Colonic mucosa (tissue), 4 donors: ENCODE measurements at regions not wholly inside any gene's neighbourhood (a gene's known extent, or its start where the extent isn't known, plus 50 kb on each side); places are given as distances from the start of the nearest gene placed in this dataset.

ENCODE experiments used
- DNase-seq: peaks from one replicate; pipeline ENCODE4 v3.0.0-alpha.2; 2020
- H3K27ac ChIP-seq: fragments of 200-600 bp; one replicate; pipeline ENCODE4 v1.8.0; 2021
- H3K27me3 ChIP-seq: fragments of 200-600 bp; one replicate; pipeline ENCODE4 v1.8.0; 2021
- H3K36me3 ChIP-seq: fragments of 200-600 bp; one replicate; pipeline ENCODE4 v1.8.0; 2021
- H3K4me1 ChIP-seq: fragments of 200-600 bp; one replicate; pipeline ENCODE4 v1.8.0; 2021; ENCODE audit warnings: mild to moderate bottlenecking
- H3K4me3 ChIP-seq: fragments of 200-600 bp; one replicate; pipeline ENCODE4 v1.8.0; 2021
- H3K9ac ChIP-seq, 2 donors: one replicate each; pipeline ENCODE4 v1.7.0; 2013; ENCODE audit warnings: control low read depth in 2 of 2, low read depth in 2 of 2, low read length in 2 of 2
- H3K9me3 ChIP-seq: fragments of 200-600 bp; one replicate; pipeline ENCODE4 v1.8.0; 2021
- intact Hi-C: fragments of 100-400 bp; cut with DNase I; formaldehyde crosslinking; loops from one replicate; pipeline ENCODE4 v1.14.1; 2022
- TF ChIP-seq, protein P1 (sequence below): fragments of 200-600 bp; IDR thresholded peaks from one replicate; pipeline ENCODE4 v1.8.0; 2022; ENCODE audit warnings: antibody characterized with exemption, mild to moderate bottlenecking
- donor health status: healthy.
- donor health status: DM: no; HTN: no; CAD: no.
- donor health status: DM: no; HTN: no; CAD: no.

DNA sequence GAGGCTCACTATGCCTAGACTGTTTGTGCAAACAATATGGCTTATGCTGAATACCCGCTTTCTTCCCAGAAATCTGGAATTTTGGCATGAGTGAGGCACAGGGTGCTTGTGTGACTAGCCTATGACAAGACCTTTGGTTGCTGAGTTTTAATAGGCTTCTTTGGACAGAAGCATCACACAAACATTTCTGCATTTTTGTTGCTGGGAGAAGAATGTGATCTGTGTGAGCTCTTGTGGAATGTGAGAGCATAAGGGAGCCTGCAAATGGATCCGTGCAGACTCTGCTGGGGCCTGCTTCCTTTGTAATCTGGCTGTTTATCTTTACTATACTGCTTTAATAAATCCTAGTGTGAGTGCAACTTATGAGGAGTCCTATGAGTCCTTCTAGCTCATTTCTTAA, 83.0 kb upstream of the ZDHHC17 start:
- no peaks in the 10 kb centered on the region for H3K9me3 ChIP-seq
- no peak overlapping the region for H3K9ac ChIP-seq
- no peaks in the 10 kb centered on the region for H3K27me3 ChIP-seq
- no peak for DNase-seq
- no peaks in the 10 kb centered on the region for H3K36me3 ChIP-seq
- H3K4me1 ChIP-seq = peaks cover 3% of the 10 kb centered on the region
- intact Hi-C loops = no loop called here
- no peak overlapping the region for H3K4me3 ChIP-seq
- TF ChIP-seq, protein P1, sequence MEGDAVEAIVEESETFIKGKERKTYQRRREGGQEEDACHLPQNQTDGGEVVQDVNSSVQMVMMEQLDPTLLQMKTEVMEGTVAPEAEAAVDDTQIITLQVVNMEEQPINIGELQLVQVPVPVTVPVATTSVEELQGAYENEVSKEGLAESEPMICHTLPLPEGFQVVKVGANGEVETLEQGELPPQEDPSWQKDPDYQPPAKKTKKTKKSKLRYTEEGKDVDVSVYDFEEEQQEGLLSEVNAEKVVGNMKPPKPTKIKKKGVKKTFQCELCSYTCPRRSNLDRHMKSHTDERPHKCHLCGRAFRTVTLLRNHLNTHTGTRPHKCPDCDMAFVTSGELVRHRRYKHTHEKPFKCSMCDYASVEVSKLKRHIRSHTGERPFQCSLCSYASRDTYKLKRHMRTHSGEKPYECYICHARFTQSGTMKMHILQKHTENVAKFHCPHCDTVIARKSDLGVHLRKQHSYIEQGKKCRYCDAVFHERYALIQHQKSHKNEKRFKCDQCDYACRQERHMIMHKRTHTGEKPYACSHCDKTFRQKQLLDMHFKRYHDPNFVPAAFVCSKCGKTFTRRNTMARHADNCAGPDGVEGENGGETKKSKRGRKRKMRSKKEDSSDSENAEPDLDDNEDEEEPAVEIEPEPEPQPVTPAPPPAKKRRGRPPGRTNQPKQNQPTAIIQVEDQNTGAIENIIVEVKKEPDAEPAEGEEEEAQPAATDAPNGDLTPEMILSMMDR = no peak
- no peak overlapping the region for H3K27ac ChIP-seq

- intact Hi-C loops = no loop called here
- peak; percentile 24 for DNase-seq
- Histone ChIP-seq H3K9ac (no peak overlapping the region), H3K27ac (no peak overlapping the region), H3K36me3 (no peaks in the 10 kb centered on the region), H3K9me3 (no peaks in the 10 kb centered on the region), H3K4me1 (peaks cover 3% of the 10 kb centered on the region), H3K27me3 (no peaks in the 10 kb centered on the region), H3K4me3 (no peak overlapping the region)
- TF ChIP-seq, protein P1 = no peak
Measured at GRCh38 chr12:76685246-76685678, 78.7 kb upstream of the ZDHHC17 start.

- intact Hi-C loops = no loop called here
- no peak for DNase-seq
- H3K4me1 ChIP-seq = peaks cover 3% of the 10 kb centered on the region
- H3K9me3 ChIP-seq = no peaks in the 10 kb centered on the region
- TF ChIP-seq, protein P1 = no peak
- no peak overlapping the region for H3K4me3 ChIP-seq
- H3K36me3 ChIP-seq = no peaks in the 10 kb centered on the region
- H3K27ac ChIP-seq = no peak overlapping the region
- H3K27me3 ChIP-seq = no peaks in the 10 kb centered on the region
- H3K9ac ChIP-seq = no peak overlapping the region
Measured at GRCh38 chr12:76687981-76688380, 75.9 kb upstream of the ZDHHC17 start.

DNA sequence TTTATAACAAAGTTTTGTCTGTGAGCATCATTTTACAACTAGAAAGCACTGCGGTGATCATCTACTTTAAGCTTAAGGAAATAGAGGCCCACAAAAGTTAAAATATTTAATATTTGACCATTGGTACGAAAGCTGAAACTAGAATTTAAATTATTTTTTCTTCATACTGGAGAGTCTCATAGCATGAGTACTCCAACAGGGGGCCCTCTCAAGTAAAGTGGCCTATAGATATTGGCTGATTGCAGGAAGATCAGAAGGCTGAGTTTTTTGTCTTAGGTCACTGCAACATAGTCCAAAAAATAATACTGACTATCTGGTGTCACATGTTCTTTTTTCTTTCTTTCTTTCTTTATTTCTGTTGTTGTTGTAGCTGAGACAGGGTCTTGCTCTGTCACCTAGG, 75.3 kb upstream of the ZDHHC17 start:
- Histone ChIP-seq H3K4me1 (peaks cover 3% of the 10 kb centered on the region), H3K4me3 (no peak overlapping the region), H3K27ac (no peak overlapping the region), H3K36me3 (no peaks in the 10 kb centered on the region), H3K9me3 (no peaks in the 10 kb centered on the region), H3K27me3 (no peaks in the 10 kb centered on the region), H3K9ac (no peak overlapping the region)
- TF ChIP-seq, protein P1 = no peak
- no peak for DNase-seq
- intact Hi-C loops = no loop called here

DNA sequence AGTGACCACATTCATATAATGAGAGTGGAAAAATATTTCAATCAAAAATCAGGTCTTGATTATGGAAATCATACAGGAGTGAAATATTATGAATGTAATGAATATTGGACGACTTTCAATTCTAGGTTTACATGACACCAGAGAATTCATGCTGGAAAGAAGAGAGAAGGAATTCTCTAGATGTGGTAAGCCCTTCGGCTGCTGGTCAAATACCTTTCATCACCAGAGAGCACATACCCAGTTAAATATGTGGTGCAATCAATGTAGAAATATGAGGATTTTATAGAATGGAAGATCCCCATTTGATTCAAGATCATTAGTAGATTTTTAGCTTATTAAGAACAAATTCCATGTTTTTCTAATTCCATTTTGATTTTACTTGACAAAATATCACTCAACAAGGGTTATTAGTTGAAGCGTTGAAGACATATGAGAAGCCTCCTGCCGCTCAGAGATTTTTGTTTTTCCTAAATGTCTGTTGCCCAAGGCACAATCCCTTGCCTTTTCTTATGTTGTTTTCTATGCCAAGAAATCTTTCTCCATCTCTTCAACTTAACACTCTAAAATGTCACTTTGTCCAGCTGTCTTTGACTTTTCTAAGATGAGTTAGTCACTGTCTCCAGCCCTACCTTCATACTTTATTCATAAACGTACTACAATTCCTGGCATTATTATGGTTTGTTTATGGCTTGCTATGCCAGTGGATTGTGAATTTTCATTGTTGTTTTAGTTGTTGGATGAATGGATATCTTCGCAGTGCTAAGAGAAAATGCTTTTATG, 72.8 kb upstream of the ZDHHC17 start:
- no peak for DNase-seq
- Histone ChIP-seq H3K9ac (no peak overlapping the region), H3K4me1 (no peaks in the 10 kb centered on the region), H3K36me3 (no peaks in the 10 kb centered on the region), H3K27ac (no peak overlapping the region), H3K4me3 (no peak overlapping the region), H3K9me3 (no peaks in the 10 kb centered on the region), H3K27me3 (no peaks in the 10 kb centered on the region)
- TF ChIP-seq, protein P1 = no peak
- intact Hi-C loops = no loop called here
